GM18870 (cell line): ENCODE measurements at regions not wholly inside any gene's neighbourhood (a gene's known extent, or its start where the extent isn't known, plus 50 kb on each side); places are given as distances from the start of the nearest gene placed in this dataset.

ENCODE experiments used
- ATAC-seq: cut with Tn5 transposase; IDR thresholded peaks from one replicate; pipeline ENCODE4 v1.9.1; 2021; ENCODE audit warnings: moderate library complexity; ENCODE audit not compliant: unreplicated experiment

DNA sequence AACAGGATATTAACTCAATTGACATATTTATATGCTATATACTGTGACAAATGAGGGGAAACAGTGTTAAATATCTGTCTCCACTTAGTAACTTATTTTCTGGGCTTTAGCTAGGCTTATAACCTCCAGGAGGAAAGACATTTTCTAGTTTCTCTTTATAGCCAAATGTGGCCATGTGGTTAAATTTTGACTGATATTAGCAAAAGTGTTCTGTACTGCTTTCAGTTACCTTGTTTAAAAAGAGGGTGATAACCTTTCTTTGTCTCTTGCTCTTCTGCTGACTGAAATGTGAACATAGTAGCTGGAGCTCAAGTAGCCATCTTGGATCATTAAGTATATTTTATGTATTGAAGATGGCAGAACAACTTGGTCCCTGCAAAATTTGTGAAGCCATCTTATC lies 253.7 kb downstream of the PDHA2 start:
- peak; percentile 76 for ATAC-seq

DNA sequence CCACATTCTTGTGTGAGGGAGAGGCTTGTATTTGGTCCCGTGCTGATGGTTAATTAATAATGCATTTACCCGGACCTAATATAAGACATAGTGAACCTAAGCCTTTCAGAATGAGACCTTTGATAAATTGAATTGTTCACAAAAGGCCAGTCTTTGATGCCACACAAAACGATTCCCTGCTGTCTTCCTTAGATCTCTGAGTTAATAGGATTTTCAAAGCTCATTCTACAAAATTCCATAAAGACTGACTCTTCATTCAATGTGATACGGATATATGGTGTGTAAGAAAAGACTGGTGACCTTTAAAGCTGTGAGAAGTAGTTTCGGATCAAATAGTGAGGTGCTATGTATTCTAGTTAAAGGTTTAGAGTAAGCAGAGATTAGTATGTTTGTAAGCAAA lies 254.3 kb downstream of the PDHA2 start:
- ATAC-seq = no peak

DNA sequence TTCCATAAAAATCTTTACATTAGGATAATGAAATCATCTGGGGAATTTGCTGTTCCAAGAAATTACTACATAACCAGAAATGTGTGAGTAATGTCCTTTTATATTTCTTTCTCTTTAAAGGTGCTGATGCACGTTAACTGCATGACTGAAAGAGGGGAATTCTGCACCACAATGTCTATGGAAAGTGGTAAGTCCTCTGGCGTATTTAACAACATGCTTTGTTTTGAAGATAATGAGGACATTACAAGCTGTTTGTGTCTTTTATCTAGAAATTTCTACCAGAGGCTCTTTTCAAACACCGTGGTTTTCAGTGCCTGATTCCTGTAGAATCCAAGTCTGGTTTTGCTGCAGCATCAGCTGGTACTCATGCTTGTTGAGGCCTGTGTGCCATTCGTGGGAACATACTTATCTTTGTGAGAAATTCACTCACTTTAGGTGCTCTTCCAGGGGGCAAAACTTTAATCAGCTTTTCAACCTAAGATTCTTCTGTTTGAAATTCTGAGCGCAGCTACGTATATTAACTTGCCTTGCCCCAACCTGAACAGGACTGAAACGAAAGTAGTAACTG lies 257.2 kb downstream of the PDHA2 start:
- ATAC-seq = no peak

DNA sequence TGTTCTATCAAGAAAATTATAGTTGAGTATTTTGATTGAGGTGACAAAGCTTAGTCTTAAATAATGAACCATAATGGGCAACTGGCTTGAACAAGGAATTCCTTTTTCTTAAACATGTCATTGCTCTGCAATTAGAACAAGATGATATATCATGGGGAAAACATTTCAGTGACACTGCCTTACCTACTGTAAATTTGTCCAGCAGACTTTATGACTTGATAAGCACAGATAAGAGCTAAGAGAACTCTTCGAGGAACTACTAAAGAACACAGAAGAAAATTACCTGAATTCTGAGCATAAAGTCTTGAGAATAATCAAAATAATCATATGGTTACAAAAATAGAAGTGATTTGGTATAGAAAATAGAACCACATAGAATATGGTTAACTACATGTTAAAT lies 257.8 kb downstream of the PDHA2 start:
- no peak for ATAC-seq

DNA sequence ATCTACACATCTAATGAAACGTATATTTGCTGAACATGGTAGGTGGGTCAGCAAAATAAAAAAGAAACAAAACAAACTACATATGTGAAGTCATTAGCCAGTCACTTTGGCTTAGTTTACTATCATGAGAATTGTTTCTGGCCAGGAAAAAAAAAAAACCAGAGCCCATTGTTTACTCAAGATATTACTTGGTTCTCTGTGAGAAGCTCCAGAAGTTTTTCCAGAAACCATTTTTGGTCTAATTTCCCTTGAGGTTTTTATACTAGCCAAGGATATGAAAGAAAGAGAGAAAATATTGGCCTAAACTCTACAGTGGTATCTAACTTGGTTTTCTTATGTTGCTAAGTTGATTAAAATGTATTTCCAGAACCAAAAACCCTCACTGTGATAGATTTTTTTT lies 259.1 kb downstream of the PDHA2 start:
- no peak for ATAC-seq

DNA sequence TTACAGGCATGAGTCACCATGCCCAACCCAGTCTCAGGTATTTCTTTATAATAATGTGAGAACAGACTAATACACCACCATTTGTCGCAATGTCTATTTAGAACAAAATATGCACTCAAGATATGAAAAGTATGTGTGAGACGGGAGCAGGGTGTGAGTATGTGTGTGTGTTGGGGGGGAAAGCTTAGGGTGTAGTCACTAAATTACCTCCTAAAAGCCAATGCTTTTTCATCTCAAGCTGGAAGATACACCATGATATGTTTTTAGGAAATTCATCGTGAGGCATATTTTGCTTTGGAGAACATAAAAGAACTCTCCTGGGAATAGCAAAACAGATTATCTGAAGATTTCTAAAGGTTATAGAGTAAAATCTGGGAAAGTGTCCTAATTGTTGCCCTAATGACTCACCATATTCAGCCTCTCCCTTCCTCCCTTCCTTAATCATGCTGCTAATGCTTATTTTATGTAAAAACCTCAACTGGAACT lies 262.7 kb downstream of the PDHA2 start:
- no peak for ATAC-seq

DNA sequence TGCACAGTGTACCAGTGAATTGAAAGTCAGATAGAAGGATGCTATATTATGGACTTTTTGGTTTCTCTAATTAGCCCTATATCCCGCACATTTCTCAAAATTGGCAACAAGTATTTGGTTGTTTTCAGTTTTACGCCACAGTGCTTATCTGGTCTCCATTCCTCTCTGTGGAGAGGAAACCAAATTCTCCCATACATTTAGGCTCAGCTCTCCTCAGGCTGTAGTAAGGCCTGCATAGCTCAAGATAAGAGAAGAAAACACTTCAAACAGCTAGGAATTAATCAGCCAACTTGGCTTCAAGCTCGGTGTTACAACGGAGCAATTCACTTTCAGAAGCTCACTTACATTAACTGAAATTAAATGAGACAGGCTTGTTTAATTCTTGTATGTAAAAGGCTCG lies 263.2 kb downstream of the PDHA2 start:
- ATAC-seq = no peak

DNA sequence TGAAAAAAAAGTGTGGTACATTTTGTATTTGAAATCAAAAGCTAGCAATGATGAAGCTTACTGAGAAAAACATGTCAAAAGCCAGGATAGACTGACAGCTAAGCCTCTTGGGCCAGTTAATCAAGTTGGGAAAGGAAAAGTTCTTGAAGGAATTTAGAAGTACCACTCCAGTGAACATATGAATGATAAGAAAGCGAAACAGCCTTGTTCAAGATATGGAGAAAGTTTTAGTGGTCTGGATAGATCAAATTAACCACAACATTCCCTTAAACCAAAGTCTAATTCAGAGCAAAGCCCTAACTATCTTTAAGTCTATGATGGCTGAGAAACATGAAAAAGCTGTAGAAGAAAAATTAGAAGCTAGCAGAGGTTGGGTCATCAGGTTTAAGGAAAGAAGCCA lies 268.3 kb downstream of the PDHA2 start:
- ATAC-seq = no peak

DNA sequence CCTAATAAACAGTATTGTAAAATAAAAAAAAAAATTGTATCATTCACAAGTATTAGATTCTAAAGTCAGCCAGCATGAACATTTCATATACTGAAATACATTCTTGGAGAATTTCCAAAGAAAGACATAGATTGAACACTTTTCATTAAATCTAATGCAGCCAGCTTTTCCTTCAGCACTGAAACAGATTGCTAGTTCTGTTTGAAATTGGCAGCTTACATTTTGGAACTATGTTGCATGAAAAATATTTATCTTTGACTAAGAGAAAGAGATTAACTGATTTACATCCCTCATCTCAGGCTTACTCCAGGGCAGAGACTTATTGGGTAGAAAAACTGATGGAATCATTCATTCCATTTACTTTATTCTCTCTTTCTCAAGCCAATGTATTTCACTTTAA lies 272.7 kb downstream of the PDHA2 start:
- no peak for ATAC-seq

DNA sequence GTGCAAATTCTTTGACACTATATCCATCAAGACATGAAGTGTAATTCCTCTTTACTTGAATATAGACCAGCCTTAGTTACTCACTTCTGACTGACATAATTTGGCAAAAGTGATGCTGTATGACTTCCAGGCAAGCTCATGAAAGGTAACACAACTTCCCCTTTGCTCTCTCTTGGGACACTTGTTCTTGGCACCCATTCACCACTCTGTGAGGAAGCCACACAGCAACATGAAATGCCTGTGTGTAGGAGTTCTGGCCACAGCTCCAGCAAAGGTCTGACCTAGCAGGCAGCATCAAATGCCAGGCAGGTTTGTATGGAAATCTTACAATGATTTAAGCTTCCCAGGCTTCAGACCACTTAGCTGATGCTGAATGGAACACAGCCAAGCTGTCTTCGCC lies 280.3 kb downstream of the PDHA2 start:
- ATAC-seq = no peak

DNA sequence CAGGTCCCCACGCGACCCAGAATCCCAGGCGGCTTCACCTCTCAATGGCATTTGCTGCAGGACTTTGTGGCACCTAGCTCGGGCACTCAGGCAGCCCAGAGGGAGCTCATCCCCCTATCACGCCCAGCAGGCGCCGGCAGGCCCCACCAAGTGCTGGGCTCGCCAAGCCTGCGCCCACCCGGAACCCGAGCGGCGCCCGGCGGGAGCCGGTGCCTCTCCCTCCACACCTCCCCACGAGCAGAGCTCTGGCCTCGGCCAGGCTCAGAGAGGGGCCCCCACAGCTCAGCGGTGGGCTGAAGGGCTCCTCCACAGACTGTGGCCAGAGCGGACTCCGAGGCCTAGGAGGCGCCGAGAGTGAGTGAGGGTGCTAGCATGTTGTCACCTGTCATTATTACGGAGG lies 286.3 kb downstream of the PDHA2 start:
- ATAC-seq = no peak

DNA sequence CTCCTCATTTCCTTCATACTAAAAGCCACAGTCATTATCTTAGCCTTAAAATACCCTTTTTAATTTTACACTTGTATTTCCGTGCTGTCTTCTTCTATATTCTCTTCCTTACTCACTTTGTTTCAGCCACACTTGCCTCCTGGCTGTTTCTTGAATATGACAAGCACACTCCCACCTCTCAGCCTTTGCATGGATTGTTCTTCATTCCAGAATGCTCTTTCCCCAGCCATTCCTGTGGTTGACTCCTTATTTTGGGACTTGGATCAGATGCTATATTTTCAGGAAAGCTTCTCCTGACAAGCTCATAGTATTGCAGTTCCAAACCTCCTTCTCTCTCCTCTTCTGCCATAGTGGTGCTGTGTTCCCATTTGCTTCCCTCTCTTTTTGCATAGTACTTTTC lies 291.3 kb downstream of the PDHA2 start:
- no peak for ATAC-seq

DNA sequence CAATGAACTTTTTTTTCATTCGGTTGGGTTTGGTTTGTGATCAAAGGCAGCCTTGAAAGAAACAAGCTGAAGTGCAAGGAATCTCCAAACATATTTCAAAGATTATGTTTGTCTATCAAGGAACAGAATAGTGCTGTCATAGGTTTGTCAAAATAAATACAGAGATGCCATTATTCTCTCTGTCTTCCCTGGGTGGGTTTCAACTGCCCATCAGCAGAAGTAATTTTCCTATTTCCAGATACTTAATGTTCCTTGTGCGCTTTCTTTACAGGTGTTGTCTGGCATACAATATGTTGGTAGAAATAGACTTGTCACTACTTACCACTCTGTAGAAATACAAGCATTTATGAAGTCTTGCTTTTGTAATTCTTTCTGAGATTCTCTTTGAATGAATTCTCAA lies 294.9 kb downstream of the PDHA2 start:
- ATAC-seq = no peak

DNA sequence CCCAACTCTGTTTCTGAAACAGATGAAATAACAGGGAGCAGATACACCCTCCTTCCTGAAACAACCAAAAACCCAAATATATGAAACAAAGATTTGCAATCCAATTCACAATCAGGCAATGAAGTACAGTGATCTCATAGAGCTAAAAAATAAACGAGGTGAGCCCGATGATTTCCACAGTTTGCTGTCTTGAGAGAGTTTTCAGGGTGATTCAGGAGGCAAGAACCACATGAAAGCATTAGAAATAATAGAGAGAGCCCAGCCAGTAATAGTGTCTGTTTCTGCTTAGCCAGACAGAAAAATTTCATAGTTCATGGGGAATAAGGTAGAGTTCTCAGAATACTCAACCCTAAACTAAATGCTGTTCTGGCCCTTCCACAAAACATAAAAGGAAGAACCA lies 296.2 kb downstream of the PDHA2 start:
- no peak for ATAC-seq

DNA sequence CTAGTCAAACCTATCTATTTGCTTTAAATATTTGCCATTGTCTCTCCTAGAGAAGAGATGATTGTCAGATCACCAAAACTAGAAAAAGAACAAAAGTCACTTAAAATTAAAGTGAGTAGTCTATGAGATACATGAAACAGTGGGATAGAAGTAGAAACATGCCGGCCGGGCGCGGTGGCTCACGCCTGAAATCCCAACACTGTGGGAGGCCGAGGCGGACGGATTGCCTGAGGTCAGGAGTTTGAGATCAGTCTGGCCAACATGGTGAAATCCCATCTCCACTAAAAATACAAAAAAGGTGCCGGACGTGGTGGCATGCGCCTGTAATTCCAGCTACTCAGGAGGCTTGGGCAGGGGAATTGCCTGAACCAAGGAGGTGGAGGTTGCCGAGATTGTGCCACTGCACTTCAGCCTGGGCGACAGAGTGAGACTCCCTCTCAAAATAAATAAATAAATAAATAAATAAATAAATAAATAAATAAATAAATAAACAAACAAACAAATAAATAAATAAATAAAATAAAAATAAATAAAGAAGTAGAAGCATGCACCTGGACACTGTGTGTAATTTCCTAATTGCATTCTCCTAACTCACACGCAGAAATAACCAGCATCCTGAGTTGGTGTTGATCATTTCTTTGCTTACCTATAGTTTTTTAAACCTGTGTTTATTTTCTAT lies 299.5 kb downstream of the PDHA2 start:
- no peak for ATAC-seq

DNA sequence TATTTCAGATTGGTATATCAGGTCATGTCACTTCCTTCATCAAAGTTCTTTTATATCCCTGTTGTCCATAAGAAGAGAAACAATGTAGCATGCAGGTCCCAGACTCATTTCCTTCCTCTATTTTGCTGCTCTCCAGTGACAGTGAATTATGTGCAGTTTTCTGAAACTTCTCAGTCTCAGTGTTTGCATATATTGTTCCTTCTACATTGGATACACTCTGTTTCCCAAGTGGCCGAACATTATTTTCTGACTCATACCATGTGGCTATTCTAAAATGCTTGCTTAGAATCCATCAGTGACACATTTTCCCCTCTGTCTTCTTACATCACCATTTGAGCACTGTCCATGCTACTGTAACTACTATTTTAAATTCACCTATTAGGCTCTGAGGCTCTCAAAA lies 305.7 kb downstream of the PDHA2 start:
- ATAC-seq = no peak

DNA sequence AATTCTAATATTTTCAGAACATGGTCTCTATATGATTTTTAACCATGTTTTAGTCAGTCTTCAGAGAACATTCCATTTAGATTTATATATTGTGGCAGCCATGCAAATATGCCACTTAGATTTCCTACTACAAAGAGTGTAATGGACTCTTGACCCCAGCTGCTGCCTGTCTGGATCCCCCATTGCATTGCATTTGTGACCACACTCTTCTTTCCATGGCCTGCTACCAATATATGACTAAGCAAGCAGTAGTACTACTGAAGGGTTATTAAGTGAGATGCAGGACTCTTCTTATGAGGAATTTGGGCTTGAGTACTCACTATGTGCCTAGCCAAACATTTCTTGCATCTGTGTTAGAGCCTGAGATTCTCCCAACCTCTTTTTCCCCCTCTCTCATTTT lies 306.8 kb downstream of the PDHA2 start:
- no peak for ATAC-seq

DNA sequence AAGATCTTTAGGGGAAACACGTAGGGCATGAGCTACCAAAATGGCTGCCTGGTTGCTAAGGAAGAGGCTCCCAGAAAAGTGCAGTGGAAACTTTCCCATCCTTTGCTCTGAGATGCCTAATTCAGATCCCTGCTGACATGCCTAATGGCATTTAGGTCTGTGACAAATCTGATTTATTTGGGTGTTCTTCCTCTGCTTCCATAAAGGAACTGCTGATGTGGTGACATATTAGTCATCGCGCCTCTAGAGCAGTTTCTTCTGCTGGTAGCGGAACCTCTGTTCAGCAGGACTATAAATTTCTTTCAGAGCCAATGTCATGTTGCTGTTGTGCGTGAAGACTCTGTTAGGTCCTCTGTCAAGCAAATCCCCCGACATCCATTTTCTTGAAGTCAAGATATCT lies 310.0 kb downstream of the PDHA2 start:
- no peak for ATAC-seq

DNA sequence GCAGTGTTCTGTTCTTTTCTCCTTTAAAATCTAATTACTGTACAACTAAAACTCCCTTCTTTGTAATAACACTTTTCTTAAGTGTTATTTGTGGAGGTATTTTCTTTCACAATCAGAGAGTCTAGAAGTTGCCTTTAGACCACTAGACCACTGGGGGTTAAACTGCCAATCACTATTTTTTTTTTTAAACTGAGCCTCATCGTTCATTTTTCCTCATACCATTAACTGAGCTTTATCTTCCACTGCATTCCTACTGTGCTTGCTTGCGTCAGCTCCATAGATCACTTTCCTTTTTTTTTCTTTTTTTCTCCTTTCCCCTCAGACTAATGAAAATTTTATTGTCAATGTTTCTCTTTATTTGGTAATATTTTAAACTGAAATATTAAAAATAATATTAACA lies 310.6 kb downstream of the PDHA2 start:
- ATAC-seq = no peak

DNA sequence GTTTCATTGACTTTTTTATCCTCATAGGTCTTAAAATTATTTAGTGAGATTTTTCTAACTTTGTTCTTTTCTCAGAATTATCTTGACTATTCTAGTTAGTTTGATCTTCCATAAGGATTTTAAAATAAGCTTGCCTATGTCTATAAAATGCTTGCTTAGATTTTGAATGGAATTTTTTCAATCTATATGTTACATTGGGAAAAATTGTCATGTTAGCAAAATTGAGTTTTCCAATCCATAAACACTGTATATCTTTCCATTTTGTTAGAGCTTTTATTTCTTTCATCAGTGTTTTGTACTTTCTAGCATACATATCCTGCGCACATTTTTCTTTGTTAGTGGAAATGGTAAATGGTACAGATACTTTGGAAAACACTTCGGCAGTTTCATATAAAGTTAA lies 312.9 kb downstream of the PDHA2 start:
- no peak for ATAC-seq

DNA sequence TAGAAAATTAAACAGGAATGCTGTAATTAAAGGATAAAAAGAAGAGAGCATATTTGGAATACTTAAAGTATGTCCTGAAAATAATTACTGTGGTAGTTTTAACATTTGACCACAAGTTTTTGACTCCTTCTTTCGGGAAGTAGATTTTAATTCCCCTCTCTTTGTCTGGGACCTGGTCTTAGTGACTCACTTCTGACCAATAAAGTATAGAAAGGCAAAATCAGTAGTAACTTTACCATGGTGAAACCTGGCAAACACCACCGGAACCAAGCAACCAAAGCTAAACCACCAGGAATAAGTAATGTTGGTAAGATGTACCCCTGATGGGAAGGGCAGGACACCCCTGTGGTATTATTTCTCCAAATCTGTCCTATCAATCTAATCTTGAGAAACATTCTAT lies 314.8 kb downstream of the PDHA2 start:
- no peak for ATAC-seq

DNA sequence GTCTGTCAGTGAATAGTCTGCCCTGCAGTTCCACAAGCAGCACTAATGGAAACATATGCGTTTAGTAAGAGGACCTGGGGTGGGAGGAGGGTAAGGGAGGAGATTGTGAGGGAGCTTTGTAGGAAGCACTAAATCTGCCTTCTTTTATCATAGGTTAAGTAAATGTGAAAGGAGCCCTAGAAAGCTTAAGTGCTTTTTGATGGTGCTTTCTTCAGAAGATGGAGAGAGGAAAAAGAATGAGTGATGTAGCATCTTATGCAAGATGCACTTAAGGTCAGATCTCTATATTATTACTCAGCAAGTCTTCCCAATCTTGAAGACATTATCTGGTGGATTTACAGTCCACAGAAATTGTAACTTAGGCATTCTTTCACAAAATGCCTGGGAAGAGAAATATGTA lies 322.7 kb downstream of the PDHA2 start:
- ATAC-seq = no peak

DNA sequence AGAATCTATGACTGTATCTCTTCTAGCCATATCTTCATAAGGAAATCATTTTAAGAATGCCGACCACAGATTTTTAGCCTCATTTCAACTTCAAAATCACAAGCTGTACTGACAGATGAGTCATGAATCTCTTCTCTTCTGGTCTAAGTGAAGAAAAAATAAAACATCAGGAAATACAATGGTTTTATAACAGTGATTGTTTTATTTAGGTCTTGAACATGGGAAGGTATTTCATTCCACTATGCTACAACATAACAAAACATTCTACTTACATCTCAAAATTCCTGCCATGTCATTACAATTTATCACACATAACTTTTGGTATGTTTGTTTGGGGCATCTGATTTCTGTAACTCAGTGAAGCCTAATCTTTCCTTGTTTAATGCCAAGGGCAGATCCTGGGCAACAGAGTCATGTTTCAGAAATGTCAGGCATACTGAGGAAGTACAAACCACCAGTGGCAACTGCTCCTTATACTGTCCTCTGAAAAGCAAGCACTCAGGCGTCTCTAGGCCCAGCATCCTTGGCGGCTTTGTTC lies 325.0 kb downstream of the PDHA2 start:
- no peak for ATAC-seq
